HG02623 (cell line): ENCODE measurements at regions not wholly inside any gene's neighbourhood (a gene's known extent, or its start where the extent isn't known, plus 50 kb on each side); places are given as distances from the start of the nearest gene placed in this dataset.

Experiments
- ATAC-seq: cut with Tn5 transposase; IDR thresholded peaks from one replicate; pipeline ENCODE4 v1.9.1; 2021; ENCODE audit warnings: moderate library complexity; ENCODE audit not compliant: unreplicated experiment

DNA sequence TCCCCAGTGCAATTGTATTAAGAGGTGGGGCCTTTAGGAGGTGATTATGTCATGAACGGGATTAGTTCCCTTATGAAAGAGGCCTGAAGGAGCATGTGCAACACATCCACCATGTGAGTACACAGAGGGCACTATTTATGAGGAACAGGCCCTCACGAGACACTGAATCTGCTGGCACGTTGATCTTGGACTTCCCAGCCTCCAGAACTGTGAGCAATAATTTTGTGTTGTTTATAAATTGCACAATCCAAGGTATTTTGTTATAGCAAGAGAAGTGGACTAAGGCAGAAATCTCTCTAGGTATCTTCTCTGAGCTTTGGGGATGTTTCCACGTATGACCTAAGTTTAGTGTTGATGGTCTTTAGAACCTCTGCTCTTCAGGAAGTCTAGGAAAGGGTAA, 149.3 kb upstream of the CBLB start:
- no peak for ATAC-seq

DNA sequence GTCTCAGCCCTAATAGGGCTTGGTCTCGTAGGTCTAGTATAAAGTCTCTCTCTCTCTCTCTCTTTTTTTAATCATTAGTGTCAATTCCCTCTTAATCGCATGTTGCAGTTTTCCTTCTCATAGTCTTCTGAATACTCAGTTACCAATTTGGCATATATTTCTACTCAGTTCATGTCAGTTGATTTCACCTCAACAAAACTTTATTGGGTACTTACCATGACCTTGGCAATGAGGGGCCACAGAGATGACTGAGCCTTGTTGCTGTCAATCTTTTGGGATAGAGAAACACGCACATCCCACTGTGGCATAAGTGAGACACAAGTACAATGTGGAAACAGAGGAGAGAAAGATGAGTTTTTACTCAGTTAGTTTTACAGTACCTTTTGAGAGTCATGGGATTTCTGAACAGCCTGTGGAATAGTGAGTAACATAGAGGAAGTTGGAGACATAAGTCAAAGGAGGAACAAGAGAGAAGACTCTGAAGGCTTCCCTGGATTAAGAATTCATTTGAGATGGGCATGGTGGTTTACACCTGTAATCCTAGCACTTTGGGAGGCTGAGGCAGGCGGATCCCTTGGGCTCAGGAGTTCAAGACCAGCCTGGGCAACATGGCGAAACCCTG, 150.2 kb upstream of the CBLB start:
- no peak for ATAC-seq

DNA sequence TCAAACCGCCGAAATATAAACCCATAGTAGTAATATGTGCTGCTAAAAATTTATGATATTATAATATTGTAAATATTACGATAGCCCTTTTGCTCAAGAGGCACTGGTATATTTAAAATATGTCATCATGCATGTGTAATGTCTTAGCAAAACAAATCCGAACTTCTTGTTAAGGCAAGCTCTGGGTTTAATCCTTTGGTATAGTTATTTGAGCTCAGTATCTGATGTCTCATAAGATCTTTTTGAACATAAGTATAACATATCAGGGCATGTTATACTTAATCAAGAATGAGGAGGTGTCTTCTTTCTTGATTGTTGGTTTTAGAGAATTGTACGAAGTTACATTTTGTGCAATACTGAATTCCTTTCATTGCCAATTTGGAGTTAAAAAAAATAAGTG, 154.1 kb upstream of the CBLB start:
- ATAC-seq: no peak

DNA sequence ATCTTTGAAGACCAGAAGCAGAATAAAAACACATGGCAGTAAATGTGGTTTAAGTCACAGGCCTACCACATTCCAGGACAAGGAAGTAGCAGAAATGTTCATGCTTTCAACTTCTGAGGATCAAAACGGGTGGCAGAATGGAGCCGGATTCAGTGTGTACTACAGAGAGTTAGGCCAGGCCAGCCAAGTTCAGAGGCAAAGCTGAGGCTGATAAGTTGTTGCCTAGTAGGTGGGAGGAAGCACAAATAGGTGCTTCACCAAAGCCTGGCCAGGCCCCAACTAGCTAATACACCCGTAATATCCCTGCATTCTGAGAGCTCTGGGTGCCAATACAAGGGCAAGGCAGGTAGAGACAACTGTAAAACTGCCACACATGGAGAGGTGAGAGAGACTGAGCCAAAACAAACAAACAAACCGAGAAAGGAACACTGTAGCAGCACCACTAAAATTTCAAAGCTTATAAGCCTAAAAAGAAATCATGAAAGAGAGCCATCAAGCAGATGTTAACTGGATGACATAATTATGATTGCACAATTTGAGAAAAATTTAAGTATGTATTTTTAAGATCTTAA, 156.4 kb upstream of the CBLB start:
- no peak for ATAC-seq

DNA sequence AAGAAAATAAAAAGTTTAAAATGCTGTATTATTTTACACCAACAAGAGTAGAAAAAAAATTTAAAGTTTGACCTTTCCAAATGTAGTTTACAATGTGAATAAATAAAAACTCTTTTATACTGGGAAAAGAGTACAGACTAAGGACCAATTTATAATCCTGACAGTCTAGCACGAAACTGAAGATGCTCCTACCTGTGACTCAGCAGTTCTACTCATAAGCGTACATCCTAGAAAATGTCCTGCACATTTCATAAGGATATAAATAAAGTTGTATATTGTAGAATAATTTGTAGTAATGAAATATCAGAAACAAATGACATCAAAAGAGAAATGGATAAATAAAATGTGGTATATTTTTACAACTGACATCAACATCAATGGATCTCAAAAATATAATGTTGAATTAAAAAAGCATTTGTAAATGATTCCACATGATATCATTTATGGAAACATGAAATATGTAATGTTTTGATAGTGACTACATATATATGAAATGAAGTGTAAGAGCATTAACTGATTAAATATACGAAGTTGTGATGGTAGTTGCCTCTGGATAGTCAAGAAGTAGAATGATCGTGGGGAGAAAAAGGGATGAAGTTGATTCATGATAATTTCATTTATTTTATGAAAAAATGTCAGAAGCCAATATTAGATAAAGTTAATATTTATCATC, 161.3 kb upstream of the CBLB start:
- no peak for ATAC-seq

DNA sequence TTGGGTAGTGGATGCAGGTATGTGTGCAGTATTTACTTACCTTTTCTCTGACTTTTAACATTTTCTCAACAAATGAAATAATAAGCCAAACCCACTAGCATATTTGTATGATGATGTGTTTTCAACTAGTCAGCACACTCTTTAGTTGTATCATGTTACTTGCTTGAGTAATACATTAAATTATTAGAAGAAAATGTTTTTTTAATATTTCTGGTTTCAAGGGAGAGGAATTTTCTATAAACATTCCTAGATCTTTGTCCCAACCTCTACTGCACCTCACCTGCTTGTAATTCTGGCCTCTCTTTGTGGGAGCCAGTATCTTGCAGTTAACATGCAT, 161.8 kb upstream of the CBLB start:
- no peak for ATAC-seq

DNA sequence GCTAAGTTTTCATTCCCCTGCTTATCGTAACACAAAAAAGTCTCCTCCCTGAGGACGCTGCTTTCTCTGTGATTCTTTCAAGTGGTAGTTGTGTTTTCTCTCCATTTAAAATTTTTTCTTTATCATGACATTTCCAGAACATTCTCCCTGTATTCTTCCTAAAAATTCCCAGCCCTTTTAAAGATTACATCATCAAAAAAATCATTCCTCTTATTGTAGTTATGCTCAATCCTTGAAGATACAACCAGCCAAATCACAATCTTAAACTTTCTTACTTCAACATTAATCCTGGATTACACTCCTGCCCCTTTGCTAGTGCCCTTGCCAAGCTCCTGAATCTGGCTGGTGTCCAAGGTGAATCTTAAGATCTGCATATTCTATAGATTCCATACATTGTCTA, 163.7 kb upstream of the CBLB start:
- ATAC-seq: no peak

DNA sequence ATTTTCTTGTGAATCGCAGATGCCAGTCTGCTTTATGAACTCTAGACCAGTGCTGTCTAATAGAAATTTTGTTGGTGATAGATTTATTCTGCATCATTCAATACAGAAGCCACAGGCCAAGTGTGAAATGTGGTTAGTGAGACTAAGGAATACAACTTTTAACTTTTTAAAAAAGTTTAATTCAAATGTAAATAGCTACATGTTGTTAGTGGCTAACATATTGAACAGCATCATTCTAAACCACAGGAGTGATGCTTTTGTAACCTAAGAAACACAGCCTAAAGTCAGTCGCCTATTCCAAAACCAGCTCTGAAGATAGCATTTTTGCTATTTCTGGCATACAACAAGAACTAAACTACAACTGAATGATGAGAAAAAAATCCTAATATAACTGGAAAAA, 164.8 kb upstream of the CBLB start:
- no peak for ATAC-seq

DNA sequence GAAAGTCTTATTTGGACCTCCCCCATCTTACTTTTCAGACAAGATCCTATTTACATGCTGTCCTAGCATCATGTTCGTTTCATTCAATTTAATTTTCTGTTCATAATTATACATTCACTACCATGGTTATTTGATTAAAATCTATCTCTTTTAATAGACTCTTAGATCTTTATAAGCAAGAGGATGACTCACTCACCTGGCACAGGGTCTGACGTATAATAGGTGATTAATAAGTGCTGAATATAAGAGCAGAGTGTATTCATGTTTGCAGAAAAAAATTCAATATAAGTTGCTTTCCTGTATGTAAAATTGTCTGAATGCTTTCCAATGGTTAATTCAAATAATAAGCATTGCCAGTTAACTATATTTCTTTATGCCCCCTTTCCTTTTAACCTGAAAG, 165.5 kb upstream of the CBLB start:
- ATAC-seq: no peak

DNA sequence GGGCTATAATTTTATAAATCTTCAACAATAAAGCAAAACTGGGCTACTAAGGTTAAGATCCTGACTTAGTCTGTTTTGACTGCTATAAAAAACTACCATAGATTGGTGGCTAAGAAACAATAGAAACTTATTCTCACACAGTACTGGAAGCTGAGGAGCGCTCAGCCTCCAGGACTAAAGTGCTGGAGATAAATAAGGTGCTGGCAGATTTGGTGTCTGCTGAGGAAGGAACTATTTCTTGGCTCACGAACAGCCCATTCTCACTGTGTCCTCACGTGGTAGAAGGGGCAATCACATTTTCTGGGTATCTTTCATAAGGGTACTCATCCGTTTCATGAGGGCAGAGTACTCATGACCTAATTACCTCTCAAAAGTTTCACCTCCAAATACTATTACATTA, 166.8 kb upstream of the CBLB start:
- ATAC-seq: no peak

DNA sequence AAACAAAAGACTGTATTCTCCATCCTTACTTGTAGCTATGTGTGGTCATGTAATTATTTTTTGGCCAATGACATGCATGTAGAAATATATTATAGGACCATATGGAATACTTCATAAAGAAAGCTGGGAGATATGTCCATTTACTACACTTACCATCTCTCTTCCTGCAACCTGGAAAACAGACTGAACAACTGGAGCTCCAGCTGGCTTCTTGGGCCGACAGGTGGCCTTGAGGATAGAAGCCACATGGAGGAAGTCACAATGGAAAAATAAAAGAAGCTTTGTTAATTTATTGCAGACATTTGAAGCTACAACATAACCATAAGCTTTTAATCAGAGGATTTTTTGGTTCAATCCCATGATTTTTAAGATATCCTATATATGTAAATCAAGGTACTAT, 167.9 kb upstream of the CBLB start:
- ATAC-seq: no peak

DNA sequence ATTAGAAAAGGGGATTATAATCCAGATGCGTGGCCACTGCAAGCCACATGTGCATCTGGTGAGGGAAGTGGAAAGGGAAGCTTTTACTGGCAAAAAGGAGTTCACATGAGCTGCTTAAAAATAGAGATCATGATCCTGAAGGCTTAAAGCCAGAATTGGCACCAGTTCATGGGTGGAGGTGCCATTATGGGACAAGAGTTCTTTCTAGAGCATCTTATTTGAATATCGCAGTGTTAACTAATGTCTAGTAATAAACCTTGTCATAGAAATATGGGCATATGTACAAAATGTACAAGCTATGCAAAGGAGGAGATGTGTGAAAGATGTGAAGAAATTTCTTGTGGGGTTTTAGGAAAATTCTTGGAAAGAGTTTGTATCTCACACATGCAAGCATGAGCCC, 178.4 kb upstream of the CBLB start:
- ATAC-seq: no peak

DNA sequence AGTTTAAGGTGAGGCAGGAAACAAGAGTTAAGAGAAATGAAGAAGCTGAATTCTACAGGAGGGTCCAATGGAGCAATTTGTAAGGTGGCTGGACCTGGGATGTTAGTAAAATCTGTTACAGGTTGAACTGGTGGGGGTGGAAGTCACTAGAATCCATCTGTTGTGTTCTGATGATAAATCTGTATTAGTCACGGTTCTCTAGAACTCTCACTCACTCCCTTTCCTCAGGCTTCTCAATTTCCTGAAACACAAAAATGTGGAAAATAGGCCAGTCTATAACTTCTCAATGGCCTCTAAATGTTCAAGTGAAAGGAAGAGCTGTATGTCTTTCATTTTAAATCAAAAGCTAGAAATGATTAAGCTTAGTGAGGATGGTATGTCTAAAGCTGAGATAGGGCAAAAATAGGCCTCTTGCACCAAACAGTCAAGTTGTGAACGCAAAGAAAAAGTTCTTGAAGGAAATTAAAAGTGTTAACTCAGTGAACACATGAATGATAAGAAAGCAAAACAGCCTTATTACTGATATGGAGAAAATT, 180.2 kb upstream of the CBLB start:
- ATAC-seq: no peak

DNA sequence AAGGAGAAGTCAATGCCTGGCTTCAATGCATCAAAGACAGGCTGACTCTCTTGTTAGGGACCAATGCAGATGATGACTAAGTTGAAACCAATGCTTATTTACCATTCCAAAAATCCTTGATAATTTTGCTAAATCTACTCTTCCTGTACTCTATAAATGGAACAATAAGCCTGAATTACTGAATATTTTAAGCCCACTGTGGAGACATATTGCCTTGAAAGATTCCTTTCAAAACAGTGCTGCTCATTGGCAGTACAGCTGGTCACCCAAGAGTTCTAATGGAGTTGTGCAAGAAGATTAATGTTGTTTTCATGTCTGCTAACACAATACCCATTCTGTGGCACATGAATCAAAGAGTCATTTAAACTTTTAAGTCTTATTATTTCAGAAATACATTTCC, 181.0 kb upstream of the CBLB start:
- no peak for ATAC-seq

DNA sequence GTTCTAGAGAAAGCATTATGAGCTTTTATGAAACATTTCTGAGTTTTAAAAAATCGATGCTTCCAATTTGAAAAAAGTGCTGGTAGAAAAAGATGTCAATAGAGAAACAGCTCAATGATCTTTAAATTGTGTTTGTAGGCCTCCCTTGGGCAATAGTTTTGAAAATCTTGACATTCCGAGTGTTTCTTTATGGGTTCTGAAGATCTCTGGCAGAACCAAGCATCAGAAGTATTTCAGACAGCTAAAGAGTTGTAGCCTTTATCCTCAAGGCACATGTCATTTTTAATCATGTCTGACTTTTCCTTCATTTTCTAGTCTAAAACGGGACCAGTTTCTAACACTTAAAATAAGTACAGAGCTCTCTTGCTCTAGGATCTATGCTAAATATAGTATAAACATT, 188.1 kb upstream of the CBLB start:
- ATAC-seq: no peak

DNA sequence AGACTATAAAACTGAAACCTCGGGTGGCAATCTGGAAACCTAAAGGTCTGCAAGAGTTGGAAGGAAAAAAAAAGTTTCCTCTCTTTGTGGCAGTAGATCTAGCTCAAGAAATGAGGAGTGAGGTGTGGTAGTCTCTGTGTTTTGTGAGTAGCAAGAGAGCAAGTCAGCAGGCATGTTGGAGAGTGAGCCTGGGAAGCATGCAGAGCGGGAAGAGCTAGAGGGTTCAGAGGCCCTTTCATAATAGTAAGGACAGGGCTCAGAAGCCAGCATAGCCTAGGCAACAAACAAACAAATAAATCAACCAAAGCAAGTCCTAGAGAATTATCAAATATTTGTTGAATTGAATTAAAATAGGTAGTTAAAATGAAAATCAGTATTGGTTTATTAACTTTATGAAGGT, 189.7 kb upstream of the CBLB start:
- no peak for ATAC-seq

DNA sequence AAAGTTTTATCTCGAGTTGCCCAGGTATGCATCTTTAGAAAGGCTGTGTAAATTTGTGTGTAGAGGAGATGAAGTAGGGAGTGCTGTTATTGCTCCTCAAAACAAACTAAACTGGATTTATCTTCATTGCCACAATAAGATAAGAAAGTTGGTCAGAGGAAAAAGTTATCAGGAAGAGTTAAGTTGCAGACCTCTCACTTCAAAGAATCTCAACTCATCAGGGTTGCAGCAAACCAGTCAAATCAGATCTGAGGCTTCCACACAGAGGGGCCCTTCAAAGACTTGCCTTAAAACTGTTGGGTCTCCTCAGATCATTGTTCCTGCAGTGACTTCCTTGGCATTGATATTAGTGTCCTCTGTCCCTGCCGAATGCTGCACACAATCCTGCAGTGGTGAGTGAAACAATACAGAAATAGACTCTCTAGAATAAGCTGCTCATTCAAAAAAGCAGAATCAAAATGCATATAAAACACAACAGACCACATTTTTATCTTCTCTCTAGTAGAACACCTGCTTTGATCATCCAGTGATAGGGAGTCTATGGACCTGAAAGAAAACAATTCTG, 191.2 kb upstream of the CBLB start:
- ATAC-seq: no peak

DNA sequence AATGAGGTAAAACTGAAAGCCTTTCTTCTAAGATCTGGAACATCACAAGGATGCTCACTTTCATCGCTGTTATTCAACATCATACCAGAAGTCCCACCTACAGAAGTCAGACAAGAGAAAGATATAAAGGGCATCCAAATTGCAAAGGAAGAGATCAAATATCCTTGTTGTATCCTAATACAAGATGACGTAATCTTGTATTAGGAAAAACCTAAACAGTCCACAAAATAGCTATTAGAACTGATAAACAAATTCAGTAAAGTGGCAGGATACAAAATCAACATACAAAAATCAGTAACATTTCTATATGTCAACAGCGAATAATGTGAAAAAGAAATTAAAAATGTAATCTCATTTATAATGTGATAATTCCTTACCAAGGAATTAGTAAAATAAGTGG, 195.1 kb upstream of the CBLB start:
- no peak for ATAC-seq

DNA sequence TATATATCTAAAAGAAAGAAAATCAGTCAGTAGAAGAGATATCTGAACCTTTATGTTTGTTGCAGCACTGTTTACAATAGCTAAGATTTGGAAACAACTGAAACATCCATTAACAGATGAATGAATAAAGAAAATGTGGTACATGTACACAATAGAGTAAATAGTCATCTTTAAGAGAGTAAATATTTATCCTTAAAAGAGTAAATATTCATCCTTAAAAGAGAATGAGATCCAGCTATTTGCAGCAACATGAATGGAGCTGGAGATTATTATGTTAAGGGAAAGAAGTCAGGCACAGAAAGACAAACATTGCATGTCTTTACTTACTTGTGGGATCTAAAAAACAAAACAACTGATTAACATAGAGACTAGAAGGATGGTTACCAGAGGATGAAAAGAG, 197.0 kb upstream of the CBLB start:
- no peak for ATAC-seq

DNA sequence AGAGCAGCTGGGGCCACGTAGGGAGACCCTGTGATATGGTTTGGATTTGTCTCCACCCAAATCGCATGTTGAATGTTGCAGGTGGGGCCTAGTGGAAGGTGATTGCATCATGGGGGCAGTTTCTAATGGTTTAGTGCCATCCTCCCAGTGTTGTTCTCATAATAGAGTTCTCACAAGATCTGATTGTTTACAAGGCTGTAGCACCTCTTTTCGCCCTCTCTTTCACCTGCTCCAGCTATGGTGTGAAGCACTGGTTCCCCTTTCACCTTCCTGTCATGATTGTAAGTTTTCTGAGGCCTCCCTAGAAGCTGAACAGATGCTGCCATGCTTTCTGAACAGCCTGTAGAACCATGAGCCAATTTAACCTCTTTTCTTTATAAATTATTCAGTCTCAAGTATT, 198.9 kb upstream of the CBLB start:
- ATAC-seq: peak; percentile 76

DNA sequence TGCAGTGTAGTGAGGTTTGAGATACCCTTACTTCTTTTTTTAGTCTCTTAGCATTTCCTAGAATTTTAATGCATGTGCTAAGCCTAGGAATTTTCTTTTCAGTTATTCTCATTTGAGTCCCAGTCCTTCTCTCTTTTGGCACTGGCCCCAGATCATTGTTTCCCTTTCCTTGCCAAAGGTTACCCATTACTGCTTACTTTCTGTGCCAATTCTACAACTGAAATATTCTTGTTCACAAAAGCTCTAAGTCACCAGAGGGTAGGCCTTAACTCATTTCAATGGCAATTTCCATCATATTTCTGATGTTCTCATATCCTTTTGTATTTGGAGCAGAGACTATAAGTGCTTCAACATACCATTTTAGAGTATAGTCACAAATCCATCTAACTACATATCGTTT, 199.6 kb upstream of the CBLB start:
- ATAC-seq: no peak

DNA sequence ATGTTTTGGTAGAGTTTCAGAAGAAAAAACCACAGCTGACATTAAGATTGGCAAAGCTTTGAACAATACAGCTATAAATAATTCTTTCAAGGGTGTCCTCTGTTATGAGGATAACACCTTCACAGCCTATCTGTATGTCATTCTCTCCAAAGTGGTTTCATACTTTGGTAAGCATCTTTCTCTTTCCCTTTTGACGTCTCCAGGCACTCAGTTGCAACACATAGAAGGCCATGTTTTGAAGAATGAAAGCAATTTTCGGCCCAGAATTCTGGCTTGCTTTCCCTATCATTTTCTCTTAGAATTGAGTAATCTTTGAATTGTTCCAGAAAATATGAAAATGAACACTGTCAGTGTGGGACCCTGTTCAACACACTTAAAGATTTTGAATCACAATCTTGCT, 200.0 kb upstream of the CBLB start:
- peak; percentile 79 for ATAC-seq
